ENCODE measurements at regions not wholly inside any gene's neighbourhood (a gene's known extent, or its start where the extent isn't known, plus 50 kb on each side); places are given as distances from the start of the nearest gene placed in this dataset.

GRCh38 chr11:128222245-128222884, 365.0 kb downstream of the ETS1 start:
- Histone ChIP-seq H3K4me3 (ENCODE audit: low read length) (no peak overlapping the region), H3K9ac (ENCODE audit: low read length) (no peak overlapping the region), H3K79me2 (ENCODE audit: low read length) (no peaks in the 10 kb centered on the region), H3K27me3 (ENCODE audit: low read length) (no peaks in the 10 kb centered on the region), H3K36me3 (ENCODE audit: insufficient read depth, low read length) (no peaks in the 10 kb centered on the region), H3K9me2 (replicated peaks; ENCODE audit: insufficient read depth, low read length) (no peaks in the 10 kb centered on the region), H3K4me2 (ENCODE audit: low read depth, low read length, poor library complexity, severe bottlenecking) (no peak overlapping the region), H2AFZ (ENCODE audit: low read length) (no peak overlapping the region), H3K27ac (ENCODE audit: low read length) (no peak overlapping the region), H3K9me3 (ENCODE audit: low read length) (no peaks in the 10 kb centered on the region), H4K20me1 (ENCODE audit: insufficient read depth, low read depth, low read length) (no peaks in the 10 kb centered on the region), H3K4me1 (ENCODE audit: low read length) (no peaks in the 10 kb centered on the region)
- DNase-seq, result no peak

- no peaks in the 10 kb centered on the region for H3K9me3 ChIP-seq (ENCODE audit: low read length)
Measured at GRCh38 chr11:128219731-128220120, 367.6 kb downstream of the ETS1 start.

GRCh38 chr11:128216198-128216597, 371.2 kb downstream of the ETS1 start:
- no peaks in the 10 kb centered on the region for H3K9me2 ChIP-seq (replicated peaks; ENCODE audit: insufficient read depth, low read length)
- no peak overlapping the region for H3K4me2 ChIP-seq (ENCODE audit: low read depth, low read length, poor library complexity, severe bottlenecking)
- H3K27me3 ChIP-seq (ENCODE audit: low read length), result no peaks in the 10 kb centered on the region
- no peaks in the 10 kb centered on the region for H3K36me3 ChIP-seq (ENCODE audit: insufficient read depth, low read length)
- H2AFZ ChIP-seq (ENCODE audit: low read length), result no peak overlapping the region
- DNase-seq, result no peak
- no peaks in the 10 kb centered on the region for H3K9me3 ChIP-seq (ENCODE audit: low read length)
- no peak overlapping the region for H3K27ac ChIP-seq (ENCODE audit: low read length)
- H3K9ac ChIP-seq (ENCODE audit: low read length), result no peak overlapping the region
- no peaks in the 10 kb centered on the region for H4K20me1 ChIP-seq (ENCODE audit: insufficient read depth, low read depth, low read length)
- no peaks in the 10 kb centered on the region for H3K4me1 ChIP-seq (ENCODE audit: low read length)
- no peak overlapping the region for H3K4me3 ChIP-seq (ENCODE audit: low read length)
- H3K79me2 ChIP-seq (ENCODE audit: low read length), result no peaks in the 10 kb centered on the region

More at GRCh38 chr11:128219731-128220120, 367.6 kb downstream of the ETS1 start:
- DNase-seq, result no peak
- Histone ChIP-seq H3K4me3 (ENCODE audit: low read length) (no peak overlapping the region), H3K36me3 (ENCODE audit: insufficient read depth, low read length) (no peaks in the 10 kb centered on the region), H3K27me3 (ENCODE audit: low read length) (no peaks in the 10 kb centered on the region), H3K4me2 (ENCODE audit: low read depth, low read length, poor library complexity, severe bottlenecking) (no peak overlapping the region), H4K20me1 (ENCODE audit: insufficient read depth, low read depth, low read length) (no peaks in the 10 kb centered on the region), H3K4me1 (ENCODE audit: low read length) (no peaks in the 10 kb centered on the region), H3K9me2 (replicated peaks; ENCODE audit: insufficient read depth, low read length) (no peaks in the 10 kb centered on the region), H3K9ac (ENCODE audit: low read length) (no peak overlapping the region), H3K27ac (ENCODE audit: low read length) (no peak overlapping the region), H3K79me2 (ENCODE audit: low read length) (no peaks in the 10 kb centered on the region), H2AFZ (ENCODE audit: low read length) (no peak overlapping the region)

- H3K9ac ChIP-seq (ENCODE audit: low read length), result no peak overlapping the region
- no peak overlapping the region for H3K4me2 ChIP-seq (ENCODE audit: low read depth, low read length, poor library complexity, severe bottlenecking)
- no peaks in the 10 kb centered on the region for H4K20me1 ChIP-seq (ENCODE audit: insufficient read depth, low read depth, low read length)
- H3K4me1 ChIP-seq (ENCODE audit: low read length), result no peaks in the 10 kb centered on the region
- no peaks in the 10 kb centered on the region for H3K27me3 ChIP-seq (ENCODE audit: low read length)
- no peaks in the 10 kb centered on the region for H3K36me3 ChIP-seq (ENCODE audit: insufficient read depth, low read length)
- no peaks in the 10 kb centered on the region for H3K79me2 ChIP-seq (ENCODE audit: low read length)
- H3K9me3 ChIP-seq (ENCODE audit: low read length), result no peaks in the 10 kb centered on the region
- no peaks in the 10 kb centered on the region for H3K9me2 ChIP-seq (replicated peaks; ENCODE audit: insufficient read depth, low read length)
- no peak overlapping the region for H2AFZ ChIP-seq (ENCODE audit: low read length)
- no peak for DNase-seq
- no peak overlapping the region for H3K27ac ChIP-seq (ENCODE audit: low read length)
- H3K4me3 ChIP-seq (ENCODE audit: low read length), result no peak overlapping the region
Measured at GRCh38 chr11:128215238-128215882, 372.0 kb downstream of the ETS1 start.

GRCh38 chr11:128214263-128214662, 373.1 kb downstream of the ETS1 start:
- no peak overlapping the region for H3K4me3 ChIP-seq (ENCODE audit: low read length)

GRCh38 chr11:128213461-128213860, 373.9 kb downstream of the ETS1 start:
- H3K27ac ChIP-seq (ENCODE audit: low read length), result no peak overlapping the region
- no peaks in the 10 kb centered on the region for H3K9me2 ChIP-seq (replicated peaks; ENCODE audit: insufficient read depth, low read length)
- H3K4me3 ChIP-seq (ENCODE audit: low read length), result no peak overlapping the region
- H3K27me3 ChIP-seq (ENCODE audit: low read length), result no peaks in the 10 kb centered on the region
- H2AFZ ChIP-seq (ENCODE audit: low read length), result no peak overlapping the region
- H3K36me3 ChIP-seq (ENCODE audit: insufficient read depth, low read length), result no peaks in the 10 kb centered on the region
- no peaks in the 10 kb centered on the region for H3K4me1 ChIP-seq (ENCODE audit: low read length)
- H4K20me1 ChIP-seq (ENCODE audit: insufficient read depth, low read depth, low read length), result no peaks in the 10 kb centered on the region
- H3K79me2 ChIP-seq (ENCODE audit: low read length), result no peaks in the 10 kb centered on the region
- H3K9me3 ChIP-seq (ENCODE audit: low read length), result no peaks in the 10 kb centered on the region
- no peak overlapping the region for H3K4me2 ChIP-seq (ENCODE audit: low read depth, low read length, poor library complexity, severe bottlenecking)
- DNase-seq, result no peak
- no peak overlapping the region for H3K9ac ChIP-seq (ENCODE audit: low read length)

More at GRCh38 chr11:128214263-128214662, 373.1 kb downstream of the ETS1 start:
- Histone ChIP-seq H2AFZ (ENCODE audit: low read length) (no peak overlapping the region), H3K36me3 (ENCODE audit: insufficient read depth, low read length) (no peaks in the 10 kb centered on the region), H3K9ac (ENCODE audit: low read length) (no peak overlapping the region), H3K4me2 (ENCODE audit: low read depth, low read length, poor library complexity, severe bottlenecking) (no peak overlapping the region), H3K9me2 (replicated peaks; ENCODE audit: insufficient read depth, low read length) (no peaks in the 10 kb centered on the region), H4K20me1 (ENCODE audit: insufficient read depth, low read depth, low read length) (no peaks in the 10 kb centered on the region), H3K27ac (ENCODE audit: low read length) (no peak overlapping the region), H3K27me3 (ENCODE audit: low read length) (no peaks in the 10 kb centered on the region), H3K9me3 (ENCODE audit: low read length) (no peaks in the 10 kb centered on the region), H3K4me1 (ENCODE audit: low read length) (no peaks in the 10 kb centered on the region), H3K79me2 (ENCODE audit: low read length) (no peaks in the 10 kb centered on the region)
- no peak for DNase-seq

GRCh38 chr11:128212324-128212723, 375.0 kb downstream of the ETS1 start:
- Histone ChIP-seq H3K27me3 (ENCODE audit: low read length) (no peaks in the 10 kb centered on the region), H2AFZ (ENCODE audit: low read length) (no peak overlapping the region), H3K4me2 (ENCODE audit: low read depth, low read length, poor library complexity, severe bottlenecking) (no peak overlapping the region), H3K36me3 (ENCODE audit: insufficient read depth, low read length) (no peaks in the 10 kb centered on the region), H3K27ac (ENCODE audit: low read length) (no peak overlapping the region), H3K4me1 (ENCODE audit: low read length) (no peaks in the 10 kb centered on the region), H3K79me2 (ENCODE audit: low read length) (no peaks in the 10 kb centered on the region), H3K9me3 (ENCODE audit: low read length) (no peaks in the 10 kb centered on the region), H3K9me2 (replicated peaks; ENCODE audit: insufficient read depth, low read length) (no peaks in the 10 kb centered on the region), H3K4me3 (ENCODE audit: low read length) (no peak overlapping the region), H3K9ac (ENCODE audit: low read length) (no peak overlapping the region), H4K20me1 (ENCODE audit: insufficient read depth, low read depth, low read length) (no peaks in the 10 kb centered on the region)
- DNase-seq, result no peak

GRCh38 chr11:128210148-128210940, 377.0 kb downstream of the ETS1 start:
- H3K79me2 ChIP-seq (ENCODE audit: low read length), result no peaks in the 10 kb centered on the region
- H3K9me3 ChIP-seq (ENCODE audit: low read length), result no peaks in the 10 kb centered on the region
- H3K27me3 ChIP-seq (ENCODE audit: low read length), result no peaks in the 10 kb centered on the region
- no peak overlapping the region for H3K4me2 ChIP-seq (ENCODE audit: low read depth, low read length, poor library complexity, severe bottlenecking)
- no peaks in the 10 kb centered on the region for H3K36me3 ChIP-seq (ENCODE audit: insufficient read depth, low read length)
- H3K4me1 ChIP-seq (ENCODE audit: low read length), result no peaks in the 10 kb centered on the region
- H3K27ac ChIP-seq (ENCODE audit: low read length), result no peak overlapping the region
- no peak overlapping the region for H2AFZ ChIP-seq (ENCODE audit: low read length)
- no peak overlapping the region for H3K4me3 ChIP-seq (ENCODE audit: low read length)
- H4K20me1 ChIP-seq (ENCODE audit: insufficient read depth, low read depth, low read length), result no peaks in the 10 kb centered on the region
- H3K9me2 ChIP-seq (replicated peaks; ENCODE audit: insufficient read depth, low read length), result no peaks in the 10 kb centered on the region
- no peak for DNase-seq
- no peak overlapping the region for H3K9ac ChIP-seq (ENCODE audit: low read length)

All from Karpas-422 (cell line).